Ishikawa (cell line): ENCODE measurements at regions not wholly inside any gene's neighbourhood (a gene's known extent, or its start where the extent isn't known, plus 50 kb on each side); places are given as distances from the start of the nearest gene placed in this dataset.

Experiments used
- CEBPB ChIP-seq: IDR thresholded peaks from 2 replicates; pipeline ENCODE4 v1.6.1; 2012
- CREB1 ChIP-seq: IDR thresholded peaks from 2 replicates; pipeline ENCODE4 v1.6.1; 2012; ENCODE audit warnings: low read depth
- EGR1 ChIP-seq: IDR thresholded peaks from 2 replicates; pipeline ENCODE4 v1.6.1; 2012
- EP300 ChIP-seq: IDR thresholded peaks from 2 replicates; pipeline ENCODE4 v1.6.1; 2012; ENCODE audit warnings: borderline replicate concordance
- FOXM1 ChIP-seq: IDR thresholded peaks from 2 replicates; pipeline ENCODE4 v1.6.1; 2012; ENCODE audit warnings: low read depth, borderline replicate concordance
- NFIC ChIP-seq: IDR thresholded peaks from 2 replicates; pipeline ENCODE4 v1.6.1; 2012
- RAD21 ChIP-seq: IDR thresholded peaks from 2 replicates; pipeline ENCODE4 v1.6.1; 2012; ENCODE audit warnings: low read depth
- TAF1 ChIP-seq: IDR thresholded peaks from 2 replicates; pipeline ENCODE4 v1.6.1; 2012; ENCODE audit warnings: low read depth, mild to moderate bottlenecking
- TCF12 ChIP-seq: IDR thresholded peaks from 2 replicates; pipeline ENCODE4 v1.6.1; 2012; ENCODE audit warnings: low read depth
- TEAD4 ChIP-seq: IDR thresholded peaks from 2 replicates; pipeline ENCODE4 v1.6.1; 2012
- YY1 ChIP-seq: IDR thresholded peaks from 2 replicates; pipeline ENCODE4 v1.6.1; 2012; ENCODE audit warnings: low read depth
- ZBTB7A ChIP-seq: IDR thresholded peaks from 2 replicates; pipeline ENCODE4 v1.6.1; 2012; ENCODE audit warnings: low read depth
- TF ChIP-seq, protein P1 (sequence below): IDR thresholded peaks from 2 replicates; pipeline ENCODE4 v1.6.1; 2012
- TF ChIP-seq, protein P2 (sequence below): IDR thresholded peaks from 2 replicates; pipeline ENCODE4 v1.6.1; 2012; ENCODE audit warnings: low read depth, mild to moderate bottlenecking
- TF ChIP-seq, protein P3 (sequence below): IDR thresholded peaks from 2 replicates; pipeline ENCODE4 v1.6.1; 2012

DNA sequence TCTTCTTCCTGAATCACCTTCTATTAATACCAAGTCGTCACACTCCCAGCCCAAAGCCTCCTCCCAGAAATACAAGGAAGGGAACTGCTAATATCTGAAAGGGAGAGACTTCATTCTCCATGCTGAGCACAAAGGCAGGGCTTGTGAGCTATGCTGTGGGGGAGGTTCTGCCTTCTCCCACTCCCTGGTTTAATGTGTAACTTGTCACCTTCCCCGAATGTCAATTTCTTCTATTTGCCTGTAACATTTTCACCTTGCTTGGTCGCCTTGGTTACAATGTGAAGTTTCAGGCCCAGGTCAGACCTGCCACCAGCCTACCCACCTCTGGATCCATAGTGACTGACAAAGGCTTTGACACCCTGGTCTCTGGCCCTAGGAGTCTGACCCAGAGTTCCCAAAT, 82.0 kb upstream of the ESRRB start:
- TF ChIP-seq ZBTB7A (no peak), YY1 (no peak), EGR1 (no peak), RAD21 (no peak), EP300 (no peak), FOXM1 (no peak), TAF1 (no peak), CEBPB (no peak), TCF12 (no peak), NFIC (no peak)
- TF ChIP-seq, protein P1, sequence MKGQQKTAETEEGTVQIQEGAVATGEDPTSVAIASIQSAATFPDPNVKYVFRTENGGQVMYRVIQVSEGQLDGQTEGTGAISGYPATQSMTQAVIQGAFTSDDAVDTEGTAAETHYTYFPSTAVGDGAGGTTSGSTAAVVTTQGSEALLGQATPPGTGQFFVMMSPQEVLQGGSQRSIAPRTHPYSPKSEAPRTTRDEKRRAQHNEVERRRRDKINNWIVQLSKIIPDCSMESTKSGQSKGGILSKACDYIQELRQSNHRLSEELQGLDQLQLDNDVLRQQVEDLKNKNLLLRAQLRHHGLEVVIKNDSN = no peak
- TF ChIP-seq, protein P2, sequence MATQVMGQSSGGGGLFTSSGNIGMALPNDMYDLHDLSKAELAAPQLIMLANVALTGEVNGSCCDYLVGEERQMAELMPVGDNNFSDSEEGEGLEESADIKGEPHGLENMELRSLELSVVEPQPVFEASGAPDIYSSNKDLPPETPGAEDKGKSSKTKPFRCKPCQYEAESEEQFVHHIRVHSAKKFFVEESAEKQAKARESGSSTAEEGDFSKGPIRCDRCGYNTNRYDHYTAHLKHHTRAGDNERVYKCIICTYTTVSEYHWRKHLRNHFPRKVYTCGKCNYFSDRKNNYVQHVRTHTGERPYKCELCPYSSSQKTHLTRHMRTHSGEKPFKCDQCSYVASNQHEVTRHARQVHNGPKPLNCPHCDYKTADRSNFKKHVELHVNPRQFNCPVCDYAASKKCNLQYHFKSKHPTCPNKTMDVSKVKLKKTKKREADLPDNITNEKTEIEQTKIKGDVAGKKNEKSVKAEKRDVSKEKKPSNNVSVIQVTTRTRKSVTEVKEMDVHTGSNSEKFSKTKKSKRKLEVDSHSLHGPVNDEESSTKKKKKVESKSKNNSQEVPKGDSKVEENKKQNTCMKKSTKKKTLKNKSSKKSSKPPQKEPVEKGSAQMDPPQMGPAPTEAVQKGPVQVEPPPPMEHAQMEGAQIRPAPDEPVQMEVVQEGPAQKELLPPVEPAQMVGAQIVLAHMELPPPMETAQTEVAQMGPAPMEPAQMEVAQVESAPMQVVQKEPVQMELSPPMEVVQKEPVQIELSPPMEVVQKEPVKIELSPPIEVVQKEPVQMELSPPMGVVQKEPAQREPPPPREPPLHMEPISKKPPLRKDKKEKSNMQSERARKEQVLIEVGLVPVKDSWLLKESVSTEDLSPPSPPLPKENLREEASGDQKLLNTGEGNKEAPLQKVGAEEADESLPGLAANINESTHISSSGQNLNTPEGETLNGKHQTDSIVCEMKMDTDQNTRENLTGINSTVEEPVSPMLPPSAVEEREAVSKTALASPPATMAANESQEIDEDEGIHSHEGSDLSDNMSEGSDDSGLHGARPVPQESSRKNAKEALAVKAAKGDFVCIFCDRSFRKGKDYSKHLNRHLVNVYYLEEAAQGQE = no peak
- TF ChIP-seq, protein P3, sequence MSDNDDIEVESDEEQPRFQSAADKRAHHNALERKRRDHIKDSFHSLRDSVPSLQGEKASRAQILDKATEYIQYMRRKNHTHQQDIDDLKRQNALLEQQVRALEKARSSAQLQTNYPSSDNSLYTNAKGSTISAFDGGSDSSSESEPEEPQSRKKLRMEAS = no peak

DNA sequence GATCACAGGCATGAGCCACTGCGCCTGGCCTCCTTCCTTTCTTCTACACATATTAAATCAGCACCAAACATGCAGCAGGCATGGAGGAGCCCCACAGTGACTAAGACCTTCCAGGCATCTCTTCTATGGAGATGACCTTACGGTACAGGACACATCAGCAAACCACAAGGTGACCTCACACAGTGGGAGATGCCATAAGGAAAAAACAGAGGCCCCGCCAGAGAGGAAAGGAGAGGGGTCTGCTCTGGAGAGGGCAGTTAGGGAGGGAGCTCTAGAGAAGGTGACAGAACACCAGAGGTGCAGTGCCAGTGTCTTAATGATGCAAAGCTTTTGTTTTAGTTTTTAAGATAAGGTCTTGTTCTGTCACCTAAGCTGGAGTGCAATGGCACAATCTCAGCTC, 81.1 kb upstream of the ESRRB start:
- TF ChIP-seq TCF12 (no peak), ZBTB7A (no peak), RAD21 (no peak), CEBPB (no peak)
- TF ChIP-seq, protein P2 = no peak

DNA sequence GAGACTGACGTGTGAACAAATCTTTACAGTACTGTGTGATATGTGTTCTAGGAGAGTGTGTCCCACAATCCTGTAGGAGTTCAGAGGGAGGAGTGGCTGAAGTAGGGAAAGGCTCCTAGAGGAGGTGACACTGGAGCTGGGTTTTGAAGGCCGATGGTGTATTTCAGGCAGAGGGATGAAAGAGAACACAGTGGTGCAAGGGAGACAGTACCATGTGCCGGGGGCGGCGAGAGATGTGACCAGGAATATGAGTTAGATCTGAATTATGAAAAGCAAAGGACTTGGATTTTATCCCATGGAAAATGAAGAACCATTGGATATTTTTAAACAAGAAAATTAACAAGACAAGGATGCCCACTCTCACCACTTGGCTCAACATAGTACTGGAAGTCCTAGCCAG, 77.0 kb upstream of the ESRRB start:
- no peak for TF ChIP-seq FOXM1
- no peak for TF ChIP-seq ZBTB7A
- no peak for TF ChIP-seq EGR1
- TF ChIP-seq, protein P1 = no peak
- no peak for TF ChIP-seq TAF1
- TF ChIP-seq EP300 = no peak

DNA sequence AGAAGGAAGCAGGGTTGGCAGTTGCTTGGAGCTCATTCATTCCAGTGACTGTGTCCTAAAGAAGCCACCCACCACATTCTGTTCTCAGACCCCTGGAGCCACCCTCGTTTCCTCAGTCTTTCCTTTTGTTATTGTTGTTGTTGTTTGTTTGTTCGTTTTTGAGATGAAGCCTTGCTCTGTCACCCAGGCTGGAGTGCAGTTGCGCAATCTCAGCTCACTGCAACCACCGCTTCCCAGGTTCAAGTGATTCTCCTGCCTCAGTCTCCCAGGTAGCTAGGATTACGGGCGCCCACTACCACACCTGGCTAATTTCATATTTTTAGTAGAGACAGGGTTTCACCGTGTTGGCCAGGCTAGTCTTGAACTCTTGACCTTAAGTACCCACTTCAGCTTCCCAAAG, 72.7 kb upstream of the ESRRB start:
- peak; percentile 83 for TF ChIP-seq CEBPB

DNA sequence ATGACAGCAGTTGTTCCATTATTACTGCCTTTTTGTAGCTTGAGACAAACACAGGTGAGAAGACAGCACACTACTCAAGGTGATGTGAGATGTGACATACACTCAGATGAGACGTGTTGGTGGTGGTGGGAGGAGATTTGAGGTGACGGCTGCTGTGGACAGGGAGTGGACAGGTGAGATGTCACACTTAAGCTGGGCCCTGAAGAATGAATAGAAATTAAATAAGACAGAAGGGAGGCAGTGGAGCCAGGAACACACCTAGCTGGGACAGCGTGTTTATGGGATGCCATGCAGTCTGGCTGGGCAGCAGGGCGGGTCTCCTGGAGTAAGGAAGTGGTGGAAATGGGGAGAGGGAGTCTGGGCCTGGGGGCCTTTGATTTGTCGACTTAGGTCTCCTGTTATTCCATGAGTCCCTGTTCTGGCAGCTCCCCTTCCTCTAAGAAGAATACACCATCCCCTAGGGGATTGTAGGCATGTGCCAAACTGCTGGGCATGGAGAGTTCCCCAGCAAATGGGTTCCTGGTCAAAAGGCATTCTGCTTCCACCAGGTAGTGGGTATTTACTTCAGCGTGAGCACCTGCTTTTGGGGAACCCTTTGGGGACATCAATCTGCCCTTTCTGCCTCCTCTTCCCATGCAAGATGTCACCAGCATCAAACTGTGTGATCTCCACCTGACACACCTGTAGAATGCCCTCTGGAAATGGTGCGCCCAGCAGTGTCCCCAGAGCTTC, 71.2 kb upstream of the ESRRB start:
- TF ChIP-seq CREB1 (no peak), EGR1 (no peak), YY1 (no peak), TAF1 (no peak), CEBPB (no peak), TEAD4 (no peak), FOXM1 (no peak), TCF12 (no peak), NFIC (no peak), EP300 (no peak), ZBTB7A (no peak), RAD21 (no peak)
- TF ChIP-seq, protein P1 = no peak
- TF ChIP-seq, protein P3 = no peak
- TF ChIP-seq, protein P2 = no peak
